Esophagus muscularis mucosa (tissue), 4 donors: ENCODE measurements at regions not wholly inside any gene's neighbourhood (a gene's known extent, or its start where the extent isn't known, plus 50 kb on each side); places are given as distances from the start of the nearest gene placed in this dataset.

Experiments used
- EP300 ChIP-seq: sonication (generic); formaldehyde crosslinking; IDR thresholded peaks from one replicate; pipeline ENCODE4 v1.6.1; 2017; ENCODE audit warnings: antibody characterized with exemption
- POLR2AphosphoS5 ChIP-seq, 2 donors: sonication (generic); formaldehyde crosslinking; IDR thresholded peaks; one replicate each; pipeline ENCODE4 v1.6.1; 2017; ENCODE audit warnings: antibody characterized with exemption in 2 of 2
- TF ChIP-seq, protein P1 (sequence below), 3 experiments: fragments of 200-600 bp in 2 of 3; fragments of 450-650 bp in 1 of 3; sonication (generic) in 2 of 3; IDR thresholded peaks; one replicate each; pipeline ENCODE4 v1.5.1; 2017 to 2019; ENCODE audit warnings: antibody characterized with exemption in 3 of 3, mild to moderate bottlenecking in 2 of 3, moderate library complexity in 1 of 3

DNA sequence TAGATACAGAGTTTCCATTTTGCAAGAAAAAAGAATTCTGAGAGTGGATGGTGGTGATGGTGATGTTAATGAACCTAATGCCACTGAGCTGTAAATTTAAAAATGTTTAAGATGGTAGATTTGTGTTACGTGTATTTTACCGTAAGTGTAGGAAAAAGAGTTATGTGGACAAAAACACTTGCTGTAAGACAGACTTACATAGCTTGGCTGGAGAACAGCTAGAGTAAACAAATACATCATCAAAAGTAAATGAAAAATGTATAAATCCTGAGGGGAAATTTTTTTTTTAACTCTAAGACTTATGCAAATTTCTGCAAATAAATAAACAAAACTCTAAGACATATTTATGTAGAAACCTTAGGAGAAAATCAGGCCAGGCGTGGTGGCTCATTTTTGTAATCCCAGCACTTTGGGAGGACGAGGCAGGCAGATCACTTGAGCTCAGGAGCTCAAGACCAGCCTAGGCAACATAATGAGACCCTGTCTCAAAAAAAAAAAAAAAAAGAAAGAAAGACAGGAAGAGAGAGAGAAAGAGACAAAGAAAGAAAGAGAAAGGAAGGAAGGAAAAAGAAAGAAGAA is 66.2 kb upstream of the CDK13 start:
- TF ChIP-seq, protein P1, sequence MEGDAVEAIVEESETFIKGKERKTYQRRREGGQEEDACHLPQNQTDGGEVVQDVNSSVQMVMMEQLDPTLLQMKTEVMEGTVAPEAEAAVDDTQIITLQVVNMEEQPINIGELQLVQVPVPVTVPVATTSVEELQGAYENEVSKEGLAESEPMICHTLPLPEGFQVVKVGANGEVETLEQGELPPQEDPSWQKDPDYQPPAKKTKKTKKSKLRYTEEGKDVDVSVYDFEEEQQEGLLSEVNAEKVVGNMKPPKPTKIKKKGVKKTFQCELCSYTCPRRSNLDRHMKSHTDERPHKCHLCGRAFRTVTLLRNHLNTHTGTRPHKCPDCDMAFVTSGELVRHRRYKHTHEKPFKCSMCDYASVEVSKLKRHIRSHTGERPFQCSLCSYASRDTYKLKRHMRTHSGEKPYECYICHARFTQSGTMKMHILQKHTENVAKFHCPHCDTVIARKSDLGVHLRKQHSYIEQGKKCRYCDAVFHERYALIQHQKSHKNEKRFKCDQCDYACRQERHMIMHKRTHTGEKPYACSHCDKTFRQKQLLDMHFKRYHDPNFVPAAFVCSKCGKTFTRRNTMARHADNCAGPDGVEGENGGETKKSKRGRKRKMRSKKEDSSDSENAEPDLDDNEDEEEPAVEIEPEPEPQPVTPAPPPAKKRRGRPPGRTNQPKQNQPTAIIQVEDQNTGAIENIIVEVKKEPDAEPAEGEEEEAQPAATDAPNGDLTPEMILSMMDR (IDR thresholded peaks at IDR 0.05): no peak
- TF ChIP-seq POLR2AphosphoS5 (IDR thresholded peaks at IDR 0.05) (no peak), EP300 (no peak)
